H9 (cell line): ENCODE measurements at regions not wholly inside any gene's neighbourhood (a gene's known extent, or its start where the extent isn't known, plus 50 kb on each side); places are given as distances from the start of the nearest gene placed in this dataset.

ENCODE experiments used
- DNase-seq: peaks from one replicate; pipeline ENCODE4 v3.0.0-alpha.2; 2017
- H2AFZ ChIP-seq: one replicate; pipeline ENCODE4 v1.6.1; 2013; ENCODE audit warnings: mild to moderate bottlenecking, low read length, control low read depth, moderate library complexity
- H2AK5ac ChIP-seq: 2 replicates; pipeline ENCODE4 v1.6.1; 2013; ENCODE audit warnings: low read length, control low read depth, mixed read lengths; ENCODE audit not compliant: insufficient read length
- H2BK120ac ChIP-seq: one replicate; pipeline ENCODE4 v1.6.1; 2013; ENCODE audit warnings: low read depth, mild to moderate bottlenecking, low read length, control low read depth, inconsistent platforms; ENCODE audit not compliant: poor library complexity, severe bottlenecking
- H2BK12ac ChIP-seq: 2 replicates; pipeline ENCODE4 v1.6.1; 2013; ENCODE audit warnings: low read length, control low read depth, mixed read lengths, low read depth; ENCODE audit not compliant: insufficient read length
- H2BK15ac ChIP-seq: 2 replicates; pipeline ENCODE4 v1.6.1; 2013; ENCODE audit warnings: low read depth, low read length, control low read depth
- H2BK20ac ChIP-seq: one replicate; pipeline ENCODE4 v1.6.1; 2013; ENCODE audit warnings: low read depth, mild to moderate bottlenecking, low read length, control low read depth, inconsistent platforms; ENCODE audit not compliant: poor library complexity, severe bottlenecking
- H2BK5ac ChIP-seq: 2 replicates; pipeline ENCODE4 v1.6.1; 2013; ENCODE audit warnings: low read length, control low read depth, mixed read lengths; ENCODE audit not compliant: insufficient read length
- H3K14ac ChIP-seq: 2 replicates; pipeline ENCODE4 v1.6.1; 2013; ENCODE audit warnings: low read length, control low read depth; ENCODE audit not compliant: insufficient read depth
- H3K18ac ChIP-seq: 2 replicates; pipeline ENCODE4 v1.6.1; 2013; ENCODE audit warnings: low read depth, mild to moderate bottlenecking, mixed read lengths, low read length, control low read depth; ENCODE audit not compliant: insufficient read length
- H3K23ac ChIP-seq: 2 replicates; pipeline ENCODE4 v1.6.1; 2013; ENCODE audit warnings: low read length, control low read depth, mixed read lengths, low read depth; ENCODE audit not compliant: insufficient read length
- H3K23me2 ChIP-seq: 2 replicates; pipeline ENCODE4 v1.6.1; 2013; ENCODE audit warnings: low read depth, mild to moderate bottlenecking, mixed read lengths, low read length, control low read depth; ENCODE audit not compliant: insufficient read length, poor library complexity, severe bottlenecking
- H3K27ac ChIP-seq: 2 replicates; pipeline ENCODE4 v1.5.1; 2013; ENCODE audit warnings: low read length, control low read depth, mixed read lengths, low read depth; ENCODE audit not compliant: insufficient read length
- H3K27me3 ChIP-seq: 2 replicates; pipeline ENCODE4 v1.6.1; 2013; ENCODE audit warnings: low read length, control low read depth, inconsistent platforms; ENCODE audit not compliant: insufficient read depth
- H3K4ac ChIP-seq: 2 replicates; pipeline ENCODE4 v1.6.1; 2013; ENCODE audit warnings: low read depth, mild to moderate bottlenecking, control low read depth, inconsistent platforms, low read length, moderate library complexity
- H3K4me1 ChIP-seq: 2 replicates; pipeline ENCODE4 v1.6.1; 2013; ENCODE audit warnings: low read length, control low read depth, inconsistent platforms; ENCODE audit not compliant: insufficient read depth
- H3K4me2 ChIP-seq: 2 replicates; pipeline ENCODE4 v1.6.1; 2013; ENCODE audit warnings: low read length, control low read depth, mixed read lengths; ENCODE audit not compliant: insufficient read length, insufficient read depth
- H3K56ac ChIP-seq: 2 replicates; pipeline ENCODE4 v1.6.1; 2013; ENCODE audit warnings: low read depth, mild to moderate bottlenecking, mixed read lengths, low read length, control low read depth; ENCODE audit not compliant: insufficient read length
- H3K79me1 ChIP-seq: 2 replicates; pipeline ENCODE4 v1.6.1; 2013; ENCODE audit warnings: low read depth, mild to moderate bottlenecking, moderate library complexity, low read length, control low read depth, inconsistent platforms; ENCODE audit not compliant: insufficient read depth, poor library complexity, severe bottlenecking
- H3K79me2 ChIP-seq: 2 replicates; pipeline ENCODE4 v1.6.1; 2013; ENCODE audit warnings: low read length, control low read depth, inconsistent platforms; ENCODE audit not compliant: insufficient read depth
- H3K9ac ChIP-seq: 2 replicates; pipeline ENCODE4 v1.6.1; 2013; ENCODE audit warnings: low read length, control low read depth, mixed read lengths; ENCODE audit not compliant: insufficient read length; ENCODE audit errors: extremely low read depth
- H3K9me3 ChIP-seq: one replicate; pipeline ENCODE4 v1.6.1; 2013; ENCODE audit warnings: low read depth, low read length, inconsistent platforms; ENCODE audit not compliant: control insufficient read depth
- H3T11ph ChIP-seq: one replicate; pipeline ENCODE4 v1.6.1; 2013; ENCODE audit warnings: mild to moderate bottlenecking, low read length, control low read depth, inconsistent platforms
- H4K20me1 ChIP-seq: one replicate; pipeline ENCODE4 v1.6.1; 2013; ENCODE audit not compliant: control insufficient read depth, insufficient read length, insufficient read depth
- H4K5ac ChIP-seq: 2 replicates; pipeline ENCODE4 v1.6.1; 2013; ENCODE audit warnings: low read depth, mild to moderate bottlenecking, mixed read lengths, low read length, control low read depth; ENCODE audit not compliant: insufficient read length
- H4K8ac ChIP-seq: replicated peaks from 2 replicates; pipeline ENCODE4 v1.6.1; 2013; ENCODE audit warnings: low read length, control low read depth, mixed read lengths, low read depth; ENCODE audit not compliant: insufficient read length
- H4K91ac ChIP-seq: 2 replicates; pipeline ENCODE4 v1.6.1; 2013; ENCODE audit warnings: low read depth, mild to moderate bottlenecking, moderate library complexity, mixed read lengths, low read length, control low read depth; ENCODE audit not compliant: insufficient read length
- H3K27ac Mint-ChIP-seq, 3 experiments: 2 replicates in 2 of 3; 3 replicates in 1 of 3; pipeline ENCODE4 v1.8.0; 2020 to 2021; ENCODE audit warnings: mixed read lengths in 3 of 3, mild to moderate bottlenecking in 1 of 3, moderate library complexity in 1 of 3
- H3K27me3 Mint-ChIP-seq: 2 replicates; pipeline ENCODE4 v1.8.0; 2021; ENCODE audit warnings: low read depth, mild to moderate bottlenecking, moderate library complexity, mixed read lengths
- H3K36me3 Mint-ChIP-seq, 3 experiments: 2 replicates in 2 of 3; 3 replicates in 1 of 3; pipeline ENCODE4 v1.8.0; 2020 to 2021; ENCODE audit warnings: low read depth in 3 of 3, mixed read lengths in 3 of 3; ENCODE audit not compliant: insufficient read depth in 1 of 3
- H3K4me1 Mint-ChIP-seq, 2 experiments: 2 replicates each; pipeline ENCODE4 v1.8.0; 2020; ENCODE audit warnings: mixed read lengths in 2 of 2
- H3K4me3 Mint-ChIP-seq, 2 experiments: 2 replicates in 1 of 2; 3 replicates in 1 of 2; pipeline ENCODE4 v1.8.0; 2020 to 2021; ENCODE audit warnings: mild to moderate bottlenecking in 2 of 2, mixed read lengths in 2 of 2, moderate library complexity in 1 of 2
- H3K9me3 Mint-ChIP-seq, 2 experiments: 2 replicates in 1 of 2; 3 replicates in 1 of 2; pipeline ENCODE4 v1.8.0; 2020; ENCODE audit warnings: mild to moderate bottlenecking in 2 of 2, mixed read lengths in 2 of 2, moderate library complexity in 1 of 2
- WGBS: extraction: QIAGEN DNeasy Blood & Tissue Kit; methylation state at CpG from one replicate; pipeline ENCODE4 v1.1.7; 2013; ENCODE audit warnings: missing lambda C conversion rate, low lambda C conversion rate, mixed read lengths; ENCODE audit not compliant: insufficient read length; ENCODE audit errors: extremely low coverage; 5-methylcytosine and 5-hydroxymethylcytosine counted together
- TF ChIP-seq, protein P1 (sequence below): fragments of 200-600 bp; sonication (generic); conservative IDR thresholded peaks from 3 replicates; pipeline ENCODE4 v1.8.0; 2021; ENCODE audit warnings: antibody characterized with exemption, mild to moderate bottlenecking

DNA sequence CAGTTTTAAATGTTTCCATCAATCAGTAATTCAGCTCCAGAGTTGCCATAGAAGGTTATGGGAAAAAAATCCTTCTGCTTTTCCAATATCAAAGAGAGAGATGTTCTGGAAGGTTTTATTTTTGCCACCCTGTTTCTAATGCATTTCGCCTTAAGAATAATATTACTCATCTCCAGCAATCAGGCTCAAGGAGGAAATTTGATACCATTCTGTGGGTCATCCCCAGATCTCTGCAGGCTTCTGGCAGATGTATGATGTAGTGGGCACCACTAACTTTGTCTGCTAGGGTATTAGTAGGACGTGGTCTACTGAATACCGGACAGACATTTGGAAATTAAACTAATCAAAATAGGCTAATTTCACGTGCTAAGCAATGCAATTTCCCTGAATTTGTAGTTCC lies 645.4 kb upstream of the TENM3 start:
- Mint-ChIP-seq H3K27ac (no peak overlapping the region), H3K27me3 (peaks cover 1% of the 10 kb centered on the region; the same call in 1 of the 2 replicates), H3K4me3 (no peak overlapping the region), H3K36me3 (no peaks in the 10 kb centered on the region), H3K9me3 (no peaks in the 10 kb centered on the region), H3K4me1 (no peaks in the 10 kb centered on the region)
- H3K56ac ChIP-seq, result no peak overlapping the region
- H2BK12ac ChIP-seq, result no peak overlapping the region
- H2AK5ac ChIP-seq, result no peak overlapping the region
- H3K23me2 ChIP-seq, result no peaks in the 10 kb centered on the region
- no peak overlapping the region for H3K4me2 ChIP-seq
- no peak overlapping the region for H3K4ac ChIP-seq
- TF ChIP-seq, protein P1, sequence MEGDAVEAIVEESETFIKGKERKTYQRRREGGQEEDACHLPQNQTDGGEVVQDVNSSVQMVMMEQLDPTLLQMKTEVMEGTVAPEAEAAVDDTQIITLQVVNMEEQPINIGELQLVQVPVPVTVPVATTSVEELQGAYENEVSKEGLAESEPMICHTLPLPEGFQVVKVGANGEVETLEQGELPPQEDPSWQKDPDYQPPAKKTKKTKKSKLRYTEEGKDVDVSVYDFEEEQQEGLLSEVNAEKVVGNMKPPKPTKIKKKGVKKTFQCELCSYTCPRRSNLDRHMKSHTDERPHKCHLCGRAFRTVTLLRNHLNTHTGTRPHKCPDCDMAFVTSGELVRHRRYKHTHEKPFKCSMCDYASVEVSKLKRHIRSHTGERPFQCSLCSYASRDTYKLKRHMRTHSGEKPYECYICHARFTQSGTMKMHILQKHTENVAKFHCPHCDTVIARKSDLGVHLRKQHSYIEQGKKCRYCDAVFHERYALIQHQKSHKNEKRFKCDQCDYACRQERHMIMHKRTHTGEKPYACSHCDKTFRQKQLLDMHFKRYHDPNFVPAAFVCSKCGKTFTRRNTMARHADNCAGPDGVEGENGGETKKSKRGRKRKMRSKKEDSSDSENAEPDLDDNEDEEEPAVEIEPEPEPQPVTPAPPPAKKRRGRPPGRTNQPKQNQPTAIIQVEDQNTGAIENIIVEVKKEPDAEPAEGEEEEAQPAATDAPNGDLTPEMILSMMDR, result no peak
- H4K5ac ChIP-seq, result no peak overlapping the region
- H2BK120ac ChIP-seq, result no peak overlapping the region
- no peaks in the 10 kb centered on the region for H3K27me3 ChIP-seq
- H4K8ac ChIP-seq, result no peak overlapping the region
- no peaks in the 10 kb centered on the region for H4K20me1 ChIP-seq
- H3K79me2 ChIP-seq, result 0 out of 2 replicates have a peak, but pooled peaks cover 2% of the 10 kb centered on the region
- no peak overlapping the region for H3K14ac ChIP-seq
- no peaks in the 10 kb centered on the region for H3K79me1 ChIP-seq
- no peaks in the 10 kb centered on the region for H3K9me3 ChIP-seq
- H2BK20ac ChIP-seq, result no peak overlapping the region
- no peak overlapping the region for H3K9ac ChIP-seq
- H3K27ac ChIP-seq, result no peak overlapping the region
- no peak overlapping the region for H2BK5ac ChIP-seq
- no peak overlapping the region for H3T11ph ChIP-seq
- no peak for DNase-seq
- H4K91ac ChIP-seq, result no peak overlapping the region
- no peak overlapping the region for H3K23ac ChIP-seq
- no peaks in the 10 kb centered on the region for H3K4me1 ChIP-seq
- WGBS, result no CpG with 5 or more reads among the region's 4 CpGs
- H2BK15ac ChIP-seq, result no peak overlapping the region
- no peak overlapping the region for H2AFZ ChIP-seq
- H3K18ac ChIP-seq, result no peak overlapping the region
